ENCODE measurements at regions not wholly inside any gene's neighbourhood (a gene's known extent, or its start where the extent isn't known, plus 50 kb on each side); places are given as distances from the start of the nearest gene placed in this dataset.

DNA sequence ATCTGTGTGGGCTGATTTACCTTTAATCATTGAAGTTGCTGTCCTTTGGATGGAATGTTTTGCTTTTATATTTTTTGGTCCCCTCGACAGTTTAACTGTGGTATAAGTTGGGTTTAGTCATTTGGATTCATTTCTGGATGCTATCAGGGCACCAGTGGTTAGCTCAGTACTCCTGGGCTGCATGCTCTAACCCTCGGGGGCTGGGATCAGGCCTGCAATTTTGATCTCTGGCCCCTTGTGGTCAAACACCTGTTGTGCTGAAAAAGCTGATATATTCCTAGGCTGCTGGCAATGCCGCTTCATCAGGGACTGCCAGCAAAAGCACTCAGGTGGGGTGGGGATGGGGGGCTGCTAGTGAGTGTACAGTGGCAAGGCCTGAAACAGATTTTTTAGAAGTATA is 440.4 kb upstream of the RIOK2 start:
- H3K4me1 Mint-ChIP-seq (ENCODE audit: low read depth) = peaks cover 24% of the 10 kb centered on the region
- peaks cover 10% of the 10 kb centered on the region; the same call in 1 of the 2 replicates for H3K36me3 Mint-ChIP-seq (ENCODE audit: low read depth)
- no peaks in the 10 kb centered on the region for H3K27me3 Mint-ChIP-seq (ENCODE audit: insufficient read depth)
- no peak overlapping the region for H3K4me3 Mint-ChIP-seq
- no peak for DNase-seq
- H3K9me3 Mint-ChIP-seq = peaks cover under 1% of the 10 kb centered on the region; the same call in 1 of the 2 replicates
- TF ChIP-seq, protein P1, sequence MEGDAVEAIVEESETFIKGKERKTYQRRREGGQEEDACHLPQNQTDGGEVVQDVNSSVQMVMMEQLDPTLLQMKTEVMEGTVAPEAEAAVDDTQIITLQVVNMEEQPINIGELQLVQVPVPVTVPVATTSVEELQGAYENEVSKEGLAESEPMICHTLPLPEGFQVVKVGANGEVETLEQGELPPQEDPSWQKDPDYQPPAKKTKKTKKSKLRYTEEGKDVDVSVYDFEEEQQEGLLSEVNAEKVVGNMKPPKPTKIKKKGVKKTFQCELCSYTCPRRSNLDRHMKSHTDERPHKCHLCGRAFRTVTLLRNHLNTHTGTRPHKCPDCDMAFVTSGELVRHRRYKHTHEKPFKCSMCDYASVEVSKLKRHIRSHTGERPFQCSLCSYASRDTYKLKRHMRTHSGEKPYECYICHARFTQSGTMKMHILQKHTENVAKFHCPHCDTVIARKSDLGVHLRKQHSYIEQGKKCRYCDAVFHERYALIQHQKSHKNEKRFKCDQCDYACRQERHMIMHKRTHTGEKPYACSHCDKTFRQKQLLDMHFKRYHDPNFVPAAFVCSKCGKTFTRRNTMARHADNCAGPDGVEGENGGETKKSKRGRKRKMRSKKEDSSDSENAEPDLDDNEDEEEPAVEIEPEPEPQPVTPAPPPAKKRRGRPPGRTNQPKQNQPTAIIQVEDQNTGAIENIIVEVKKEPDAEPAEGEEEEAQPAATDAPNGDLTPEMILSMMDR (IDR thresholded peaks at IDR 0.05) = no peak
- no peak overlapping the region for H3K27ac Mint-ChIP-seq

GRCh38 chr5:97624886-97625285 is 441.8 kb upstream of the RIOK2 start:
- no peak for DNase-seq
- H3K27me3 Mint-ChIP-seq (ENCODE audit: insufficient read depth) = no peaks in the 10 kb centered on the region
- no peak overlapping the region for H3K4me3 Mint-ChIP-seq

DNA sequence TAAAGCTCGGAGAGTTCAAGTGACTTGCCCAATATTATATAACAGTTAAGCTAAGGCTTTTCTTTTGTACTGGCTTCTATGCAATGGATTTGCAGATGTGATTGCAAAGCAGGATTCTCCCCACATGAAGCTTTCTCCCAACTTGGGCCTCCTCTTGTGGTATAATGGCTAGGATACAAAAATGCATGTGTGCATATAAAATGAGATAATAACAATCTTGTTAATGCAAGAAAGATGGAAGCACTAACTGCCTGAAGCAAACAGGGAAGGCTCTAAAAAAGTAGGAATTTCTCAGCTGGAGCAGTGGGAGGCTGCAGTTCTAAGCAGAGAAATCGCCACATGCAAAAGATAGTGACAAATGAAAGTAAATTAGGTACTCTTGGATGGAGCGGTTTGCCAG is 444.2 kb upstream of the RIOK2 start:
- Mint-ChIP-seq H3K4me3 (peak overlapping the region; percentile 46), H3K27ac (peak overlapping the region; percentile 48; the same call in 1 of the 2 replicates), H3K4me1 (ENCODE audit: low read depth) (peaks cover 27% of the 10 kb centered on the region), H3K9me3 (no peaks in the 10 kb centered on the region), H3K27me3 (ENCODE audit: insufficient read depth) (no peaks in the 10 kb centered on the region), H3K36me3 (ENCODE audit: low read depth) (no peaks in the 10 kb centered on the region)
- DNase-seq = no peak
- TF ChIP-seq, protein P1 (IDR thresholded peaks at IDR 0.05) = no peak

More at GRCh38 chr5:97624886-97625285, 441.8 kb upstream of the RIOK2 start:
- Mint-ChIP-seq H3K27ac (no peak overlapping the region), H3K36me3 (ENCODE audit: low read depth) (0 out of 2 replicates have a peak, but pooled peaks cover 4% of the 10 kb centered on the region), H3K4me1 (ENCODE audit: low read depth) (peaks cover 27% of the 10 kb centered on the region), H3K9me3 (no peaks in the 10 kb centered on the region; the same call in 1 of the 2 replicates)
- TF ChIP-seq, protein P1 (IDR thresholded peaks at IDR 0.05) = no peak

- TF ChIP-seq, protein P1 (IDR thresholded peaks at IDR 0.05) = no peak
- DNase-seq = no peak
- Mint-ChIP-seq H3K27me3 (ENCODE audit: insufficient read depth) (no peaks in the 10 kb centered on the region), H3K27ac (peak overlapping the region; percentile 35; the same call in 1 of the 2 replicates), H3K36me3 (ENCODE audit: low read depth) (no peaks in the 10 kb centered on the region), H3K4me3 (peak overlapping the region; percentile 80; the same call in 1 of the 2 replicates), H3K4me1 (ENCODE audit: low read depth) (peaks cover 27% of the 10 kb centered on the region), H3K9me3 (no peaks in the 10 kb centered on the region)
Measured at GRCh38 chr5:97628031-97628430, 445.0 kb upstream of the RIOK2 start.

GRCh38 chr5:97628807-97629206 is 445.8 kb upstream of the RIOK2 start:
- no peaks in the 10 kb centered on the region for H3K27me3 Mint-ChIP-seq (ENCODE audit: insufficient read depth)
- H3K27ac Mint-ChIP-seq = peak overlapping the region; percentile 79
- H3K4me1 Mint-ChIP-seq (ENCODE audit: low read depth) = peaks cover 27% of the 10 kb centered on the region
- H3K36me3 Mint-ChIP-seq (ENCODE audit: low read depth) = no peaks in the 10 kb centered on the region
- no peaks in the 10 kb centered on the region for H3K9me3 Mint-ChIP-seq
- no peak for DNase-seq
- peak overlapping the region; percentile 80 for H3K4me3 Mint-ChIP-seq
- TF ChIP-seq, protein P1 (IDR thresholded peaks at IDR 0.05) = no peak

DNA sequence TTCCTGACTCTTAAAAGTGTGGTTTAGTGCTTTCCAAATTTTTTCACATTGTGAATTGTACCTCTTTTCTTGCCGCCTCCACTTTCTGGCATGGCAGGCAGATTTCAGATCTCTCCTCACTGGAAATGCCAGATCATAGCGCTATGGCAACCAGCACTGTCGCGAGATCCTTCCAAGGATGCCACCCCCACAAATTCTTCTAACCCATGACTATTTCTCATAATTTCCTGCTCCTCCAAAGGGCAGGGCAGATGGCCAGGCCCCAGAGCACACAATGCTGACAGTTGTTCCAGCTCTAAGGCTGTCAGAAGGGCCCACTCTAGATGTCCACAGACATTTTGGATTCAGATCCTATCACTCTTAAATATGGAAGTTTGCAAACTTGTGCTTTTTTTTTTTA is 446.2 kb upstream of the RIOK2 start:
- TF ChIP-seq, protein P1 (IDR thresholded peaks at IDR 0.05) = no peak
- Mint-ChIP-seq H3K36me3 (ENCODE audit: low read depth) (no peaks in the 10 kb centered on the region), H3K27ac (peak overlapping the region; percentile 79), H3K4me1 (ENCODE audit: low read depth) (peaks cover 27% of the 10 kb centered on the region), H3K4me3 (peak overlapping the region; percentile 80), H3K9me3 (no peaks in the 10 kb centered on the region), H3K27me3 (ENCODE audit: insufficient read depth) (no peaks in the 10 kb centered on the region)
- DNase-seq = peak; percentile 77

Data from HFFc6 (cell line).